ENCODE measurements at regions not wholly inside any gene's neighbourhood (a gene's known extent, or its start where the extent isn't known, plus 50 kb on each side); places are given as distances from the start of the nearest gene placed in this dataset.

- intact Hi-C loops (cut with micrococcal nuclease) = loop anchor here (10.0 kb wide), 1 partner anchor 513 kb away; the partner anchor contains the start of gene PLXNA4
- H3K9ac ChIP-seq (replicated peaks; ENCODE audit: extremely low read depth, insufficient read depth, low read length) = no peak overlapping the region
- H3K79me2 ChIP-seq (ENCODE audit: control insufficient read depth, insufficient read depth, low read length) = no peaks in the 10 kb centered on the region
- ChIA-PET POLR2A (no interaction called here), CTCF (no interaction called here)
- H2AFZ ChIP-seq (ENCODE audit: low read depth, low read length) = no peak overlapping the region
- peaks cover 15% of the 10 kb centered on the region for H3K4me1 ChIP-seq (ENCODE audit: control insufficient read depth, extremely low read depth, insufficient read depth, low read length)
- H3K27ac ChIP-seq (ENCODE audit: insufficient read depth, low read depth, low read length) = no peak overlapping the region
- no peaks in the 10 kb centered on the region for H3K9me1 ChIP-seq (replicated peaks; ENCODE audit: control insufficient read depth, extremely low read depth, insufficient read depth, low read length)
- FAIRE-seq (no peak), DNase-seq (ENCODE audit: low read depth, low spot score) (no peak)
- H3K4me3 ChIP-seq (replicated peaks in 1 of 3; ENCODE audit: insufficient read depth in 1 of 3, low read depth in 1 of 3, low read length in 3 of 3) = no peak overlapping the region
- TF ChIP-seq MAX (IDR thresholded peaks at IDR 0.05; ENCODE audit: insufficient read depth, insufficient read length) (no peak), CTCF (IDR thresholded peaks at IDR 0.05; ENCODE audit: extremely low read depth in 1 of 2, insufficient read depth in 1 of 2, low read depth in 1 of 2, low read length in 2 of 2) (no peak), MYC (IDR thresholded peaks at IDR 0.05; ENCODE audit: low read depth, low read length) (no peak), FOS (IDR thresholded peaks at IDR 0.05; ENCODE audit: borderline replicate concordance, insufficient read depth, low read length) (no peak), GATA2 (IDR thresholded peaks at IDR 0.05; ENCODE audit: insufficient read depth, insufficient read length, low read depth, low read length) (no peak), POLR2A (IDR thresholded peaks at IDR 0.05; ENCODE audit: low read depth, low read length) (no peak), EZH2 (IDR thresholded peaks at IDR 0.05; ENCODE audit: borderline replicate concordance, low read depth, low read length, severe bottlenecking) (no peak), POLR2AphosphoS5 (IDR thresholded peaks at IDR 0.05; ENCODE audit: insufficient read depth, low read depth, low read length) (no peak), JUN (IDR thresholded peaks at IDR 0.05; ENCODE audit: borderline replicate concordance, insufficient read depth, insufficient read length, low read depth) (no peak)
- H4K20me1 ChIP-seq (replicated peaks; ENCODE audit: control insufficient read depth, extremely low read depth, insufficient read depth, low read length) = no peaks in the 10 kb centered on the region
- no TSS peak for BruUV-seq (replicated peaks)
- no peaks in the 10 kb centered on the region for H3K36me3 ChIP-seq (ENCODE audit: control insufficient read depth in 2 of 2, extremely low read depth in 1 of 2, insufficient read depth in 2 of 2, low read length in 2 of 2)
- H3K9me3 ChIP-seq (replicated peaks; ENCODE audit: control insufficient read depth, insufficient read depth, low read length) = no peaks in the 10 kb centered on the region
- no peak overlapping the region for H3K4me2 ChIP-seq (ENCODE audit: insufficient read depth, low read length)
- H3K27me3 ChIP-seq (ENCODE audit: control insufficient read depth in 2 of 2, insufficient read depth in 2 of 2, low read length in 2 of 2) = no peaks in the 10 kb centered on the region
- dilution Hi-C loops (cut with MboI; ENCODE audit: extremely low pct_ligation_motif_present, low sequenced_read_pairs) = no loop called here
Measured at GRCh38 chr7:132061937-132062336, 505.5 kb upstream of the PODXL start.
